NCI-H2107 treated with DMSO at 0.1 percent for 48 hours (cell line): ENCODE measurements at regions not wholly inside any gene's neighbourhood (a gene's known extent, or its start where the extent isn't known, plus 50 kb on each side); places are given as distances from the start of the nearest gene placed in this dataset.

ENCODE experiments used
- DNase-seq: peaks from one replicate; lab custom pipeline; 2025; ENCODE audit not compliant: unreplicated experiment; lab: John Stamatoyannopoulos, UW

GRCh38 chr14:42460673-42461072, 854.0 kb downstream of the LRFN5 start:
- no peak for DNase-seq

- DNase-seq, result no peak
Measured at GRCh38 chr14:42459171-42459685, 852.6 kb downstream of the LRFN5 start.

- DNase-seq, result no peak
Measured at GRCh38 chr14:42441615-42442014, 834.9 kb downstream of the LRFN5 start.

DNA sequence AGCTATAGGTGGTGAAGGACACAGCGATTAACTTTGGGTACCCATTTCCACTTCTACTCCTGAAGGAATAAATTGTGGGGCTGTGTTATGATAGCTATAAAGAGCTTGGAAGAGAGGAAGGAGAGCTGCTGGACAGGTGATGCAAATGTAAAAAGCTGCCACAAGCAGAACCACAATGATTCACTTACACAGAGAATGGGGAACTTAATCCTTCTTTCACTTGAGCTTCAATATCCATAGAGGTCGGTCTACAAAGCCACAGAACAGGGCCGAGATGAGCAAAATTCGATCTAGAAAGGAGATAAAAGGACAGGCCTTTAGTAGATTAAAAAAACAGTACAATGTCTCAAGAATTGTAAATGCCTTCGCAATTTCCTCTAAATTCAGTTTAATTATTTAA, 831.1 kb downstream of the LRFN5 start:
- peak; percentile 59 for DNase-seq

- no peak for DNase-seq
Measured at GRCh38 chr14:42429401-42429800, 822.7 kb downstream of the LRFN5 start.

GRCh38 chr14:42428996-42429395, 822.3 kb downstream of the LRFN5 start:
- DNase-seq, result no peak

- DNase-seq, result no peak
Measured at GRCh38 chr14:42424501-42424900, 817.8 kb downstream of the LRFN5 start.

- no peak for DNase-seq
Measured at GRCh38 chr14:42421377-42422078, 814.9 kb downstream of the LRFN5 start.

GRCh38 chr14:42420071-42420470, 813.4 kb downstream of the LRFN5 start:
- DNase-seq, result no peak

GRCh38 chr14:42407153-42407552, 800.5 kb downstream of the LRFN5 start:
- no peak for DNase-seq

- DNase-seq, result no peak
Measured at GRCh38 chr14:42391146-42391834, 784.6 kb downstream of the LRFN5 start.

GRCh38 chr14:42378880-42379279, 772.2 kb downstream of the LRFN5 start:
- DNase-seq, result no peak

DNA sequence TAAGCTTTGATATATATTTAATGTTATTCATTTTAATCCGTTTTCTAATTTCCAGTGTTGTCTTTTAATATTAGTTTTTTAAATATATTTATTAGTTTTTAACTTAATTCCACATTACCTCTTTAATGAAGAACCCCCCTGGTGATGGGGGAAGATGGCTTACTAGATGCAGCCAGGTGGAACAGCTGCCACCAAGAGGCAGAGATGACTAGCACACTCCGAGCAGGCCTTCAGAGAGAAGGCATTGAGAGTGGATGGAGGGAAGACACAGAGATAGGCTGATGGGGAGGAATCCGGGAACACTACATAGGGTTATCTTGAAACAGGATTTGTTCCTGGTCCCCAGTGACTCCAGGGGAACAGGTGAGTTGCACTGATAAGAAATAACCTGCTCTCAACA, 771.6 kb downstream of the LRFN5 start:
- no peak for DNase-seq

DNA sequence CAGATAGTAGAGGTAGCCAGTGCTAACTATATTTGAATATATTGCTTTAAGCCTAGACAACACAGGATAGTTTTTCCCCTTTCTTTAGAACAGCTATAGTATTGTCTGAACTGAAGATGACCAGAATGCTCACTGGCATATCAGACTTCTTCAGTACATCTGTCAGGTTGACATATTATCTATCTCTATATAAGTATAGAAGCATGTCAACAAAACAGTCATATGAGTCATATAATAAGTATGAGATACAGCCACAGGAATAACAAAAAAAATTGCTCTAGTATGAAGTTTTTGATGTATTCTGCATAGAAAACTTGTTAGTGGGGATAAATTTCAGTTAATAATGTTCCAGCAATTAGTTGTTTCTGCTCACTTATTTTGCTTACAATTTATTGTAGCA, 767.7 kb downstream of the LRFN5 start:
- DNase-seq, result no peak

GRCh38 chr14:42370056-42370455, 763.4 kb downstream of the LRFN5 start:
- no peak for DNase-seq

DNA sequence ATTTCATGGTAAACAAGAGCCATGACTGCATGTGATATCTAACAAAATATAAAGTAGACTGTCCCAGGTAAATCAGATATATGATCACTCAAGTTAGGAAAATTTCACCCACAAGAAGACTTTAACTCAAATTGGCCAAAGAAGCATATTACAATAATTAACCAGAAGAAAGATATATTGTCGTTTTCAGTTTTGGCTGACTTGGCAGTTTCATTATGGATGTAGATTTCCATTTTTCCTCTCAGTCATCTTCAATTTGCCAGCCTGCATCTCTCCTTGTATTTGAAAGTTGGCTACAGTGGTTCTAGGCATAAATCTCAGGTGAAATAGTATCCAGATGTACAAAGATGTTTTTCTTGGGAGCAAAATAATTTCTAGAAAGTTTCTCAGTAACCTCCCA, 761.6 kb downstream of the LRFN5 start:
- no peak for DNase-seq

DNA sequence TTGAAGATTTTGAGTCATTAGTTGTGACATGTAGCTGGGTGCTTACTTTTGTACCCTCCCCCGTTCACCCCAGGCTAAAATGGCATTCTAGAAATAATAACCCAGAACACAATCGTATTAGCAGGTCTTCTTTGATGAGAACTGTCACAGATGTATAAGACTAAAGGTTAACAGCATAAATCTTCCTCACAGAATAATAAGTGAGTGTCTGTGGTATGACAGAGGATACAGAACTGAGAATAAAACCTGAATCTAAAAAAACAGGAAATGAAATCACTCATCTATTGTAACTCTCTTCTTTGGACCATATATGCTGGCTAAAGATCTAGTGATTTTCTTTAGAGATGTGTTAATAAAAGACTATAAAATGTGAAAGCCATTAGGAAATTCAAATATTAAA, 746.6 kb downstream of the LRFN5 start:
- no peak for DNase-seq

GRCh38 chr14:42335918-42336317, 729.2 kb downstream of the LRFN5 start:
- no peak for DNase-seq

GRCh38 chr14:42334931-42335330, 728.3 kb downstream of the LRFN5 start:
- no peak for DNase-seq

DNA sequence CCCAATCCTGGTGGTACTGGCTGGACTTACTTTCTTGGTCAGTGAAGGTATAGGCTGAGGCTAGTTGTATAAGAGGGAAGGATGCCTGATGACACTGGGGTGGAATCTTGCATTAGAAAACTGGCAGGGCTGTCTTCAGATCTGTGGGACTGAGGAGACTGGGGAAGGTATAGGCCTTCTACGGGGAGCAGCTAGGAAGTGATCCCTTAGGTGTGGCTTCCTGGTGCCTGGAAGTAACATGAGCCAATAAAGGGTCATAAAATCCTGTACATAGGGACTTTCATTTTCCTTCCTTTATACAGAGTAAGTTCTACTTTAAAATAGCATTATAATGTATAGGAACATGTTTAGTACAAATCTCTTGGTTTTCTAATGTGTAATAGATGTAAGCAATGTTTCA, 716.8 kb downstream of the LRFN5 start:
- DNase-seq, result no peak

DNA sequence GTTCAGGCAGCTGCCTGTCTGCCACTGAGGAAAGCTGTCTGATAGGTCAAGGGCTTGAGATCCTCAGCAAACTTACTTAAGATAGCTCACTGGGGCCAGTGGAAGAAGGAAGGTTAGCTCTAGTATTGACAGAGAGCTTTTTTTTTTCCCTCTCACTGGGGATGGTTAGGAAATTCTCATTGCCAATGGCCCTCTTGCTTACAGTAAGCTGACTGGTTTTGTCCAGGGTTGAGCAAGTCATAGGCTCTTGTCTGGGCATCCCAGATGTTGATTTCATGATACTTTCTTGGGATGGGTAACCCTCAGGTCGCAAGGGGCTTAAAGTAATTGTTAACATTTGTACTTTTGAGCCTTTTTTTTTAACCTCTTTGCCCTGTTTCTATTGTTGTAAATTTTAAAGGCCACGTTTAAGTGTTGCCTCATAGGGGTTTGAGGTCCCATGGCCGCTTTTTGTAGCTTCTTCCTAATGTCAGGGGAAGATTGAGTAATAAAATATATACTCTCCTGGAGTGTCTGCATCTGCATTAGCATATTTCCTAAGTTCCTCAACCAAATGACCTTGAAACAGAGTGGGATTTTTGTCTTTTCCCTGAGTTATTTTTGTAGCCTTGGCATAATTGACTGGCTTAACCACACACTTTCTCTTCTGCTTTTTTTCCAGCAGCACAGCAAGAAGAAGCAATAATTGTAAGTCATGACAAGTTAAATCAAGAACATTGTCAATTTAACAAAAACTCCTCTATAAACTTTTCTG, 716.0 kb downstream of the LRFN5 start:
- DNase-seq, result no peak

GRCh38 chr14:42319996-42320395, 713.3 kb downstream of the LRFN5 start:
- no peak for DNase-seq
